HG03064 (cell line): ENCODE measurements at regions not wholly inside any gene's neighbourhood (a gene's known extent, or its start where the extent isn't known, plus 50 kb on each side); places are given as distances from the start of the nearest gene placed in this dataset.
"Not testable (repeated sequence)": the region's sequence is repeated elsewhere in the genome, so short reads cannot be mapped to it uniquely, and the experiment has no call there.

Source experiments
- ATAC-seq: cut with Tn5 transposase; IDR thresholded peaks from one replicate; pipeline ENCODE4 v1.9.1; 2021; ENCODE audit warnings: low read depth; ENCODE audit not compliant: unreplicated experiment

DNA sequence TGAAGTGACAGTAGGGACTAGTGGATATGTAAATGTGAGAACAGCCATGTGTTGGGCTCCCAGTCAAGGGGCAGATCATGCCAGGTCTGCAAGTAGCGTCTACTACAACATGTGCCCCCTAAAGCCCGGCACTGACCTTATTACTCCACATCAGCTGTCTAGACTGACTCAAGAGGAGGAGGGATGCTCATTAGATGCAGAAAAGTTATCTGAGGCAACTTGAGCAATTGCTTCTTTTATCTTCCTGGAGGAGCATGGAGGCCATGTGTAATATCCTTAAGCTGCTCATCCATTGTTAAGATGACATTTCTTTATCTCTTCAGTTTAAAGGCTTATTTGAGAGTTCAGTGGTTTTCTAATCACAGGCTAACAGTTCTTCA, 404.7 kb upstream of the FLRT2 start:
- no peak for ATAC-seq

DNA sequence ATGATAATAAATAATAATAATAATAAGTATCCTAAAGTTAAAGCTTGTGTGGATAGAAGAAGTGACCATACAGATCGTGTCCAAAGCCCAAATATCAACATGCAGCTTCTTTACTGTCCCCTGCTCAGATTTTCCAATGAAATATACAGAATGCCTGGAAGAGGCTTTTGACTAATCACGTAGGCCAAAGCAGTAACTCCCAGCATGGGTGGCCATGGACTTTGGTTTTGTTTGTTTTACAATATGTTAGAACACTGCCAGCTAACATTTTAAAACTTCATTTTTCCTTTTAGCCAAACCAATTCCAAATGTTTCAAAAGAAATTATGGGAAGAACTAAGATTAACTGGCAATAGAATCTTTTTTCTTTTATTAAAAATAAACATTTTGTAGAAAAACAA, 400.0 kb upstream of the FLRT2 start:
- ATAC-seq = no peak

DNA sequence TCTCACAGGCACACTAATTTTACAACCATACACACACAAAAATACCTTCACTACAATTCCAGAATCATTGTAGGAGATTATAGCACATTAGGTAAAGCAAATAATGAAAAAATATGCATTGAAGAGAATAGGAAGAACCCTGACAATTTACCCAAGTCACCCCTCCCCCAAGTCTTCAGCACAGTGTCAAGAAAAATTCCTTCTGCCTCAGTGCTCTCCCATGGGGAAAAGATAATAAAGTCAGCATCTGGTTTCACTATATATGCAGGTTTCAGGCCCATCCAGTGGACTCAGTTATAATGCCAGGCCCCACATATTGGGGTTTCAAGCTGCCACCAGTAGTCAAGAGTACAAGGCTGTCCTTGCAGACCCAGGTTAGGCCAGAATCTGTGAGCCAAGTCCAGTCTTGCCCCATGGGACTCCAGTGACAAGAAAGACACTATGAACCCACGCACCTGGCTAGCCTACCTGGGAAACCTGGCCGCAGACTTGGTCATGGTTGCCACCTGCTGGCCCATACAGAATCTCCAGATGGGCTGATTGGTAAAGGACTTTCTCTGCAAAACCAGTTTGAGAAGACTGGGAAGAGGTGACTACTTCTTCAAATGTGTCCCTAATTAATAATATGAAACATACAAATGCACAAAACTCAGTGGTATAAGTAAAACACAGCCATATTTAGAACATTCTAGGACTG, 398.6 kb upstream of the FLRT2 start:
- no peak for ATAC-seq

DNA sequence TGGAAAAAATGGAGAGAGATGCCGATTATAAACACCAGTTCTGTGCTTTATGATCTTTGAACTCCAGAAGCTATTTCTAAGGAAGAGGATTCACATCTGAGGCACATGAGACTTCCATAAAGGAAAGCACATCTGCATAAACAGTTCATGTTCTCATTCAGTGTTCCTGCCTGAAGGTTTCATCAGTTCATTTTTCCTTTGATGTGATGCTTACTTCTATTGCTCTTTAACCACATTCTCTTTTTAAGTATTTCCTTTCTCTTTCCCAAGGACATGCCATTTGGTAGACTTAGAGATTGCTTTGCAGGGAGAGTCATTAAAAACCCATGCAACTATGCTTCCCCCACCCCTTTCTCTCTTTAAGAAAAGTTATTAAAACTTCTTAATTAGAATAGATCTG, 387.0 kb upstream of the FLRT2 start:
- ATAC-seq = no peak

DNA sequence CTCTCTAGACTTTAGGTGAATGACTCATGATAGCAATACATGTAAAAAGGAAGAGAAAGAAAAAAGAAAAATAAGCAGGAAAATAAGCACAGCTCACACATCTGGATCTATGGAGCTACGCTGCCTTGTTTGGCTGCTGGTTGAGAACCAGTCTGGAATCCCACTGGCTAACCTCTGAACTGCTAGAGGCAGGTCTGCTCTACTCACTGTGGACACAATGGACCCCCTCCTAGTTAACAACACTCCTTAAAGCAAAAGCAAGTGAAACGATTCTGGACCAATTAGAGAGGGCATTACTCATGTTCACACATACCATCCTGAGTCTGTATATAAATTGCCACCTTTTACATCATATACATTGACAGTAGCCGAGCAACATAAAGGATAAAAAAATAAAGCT, 383.2 kb upstream of the FLRT2 start:
- no peak for ATAC-seq

DNA sequence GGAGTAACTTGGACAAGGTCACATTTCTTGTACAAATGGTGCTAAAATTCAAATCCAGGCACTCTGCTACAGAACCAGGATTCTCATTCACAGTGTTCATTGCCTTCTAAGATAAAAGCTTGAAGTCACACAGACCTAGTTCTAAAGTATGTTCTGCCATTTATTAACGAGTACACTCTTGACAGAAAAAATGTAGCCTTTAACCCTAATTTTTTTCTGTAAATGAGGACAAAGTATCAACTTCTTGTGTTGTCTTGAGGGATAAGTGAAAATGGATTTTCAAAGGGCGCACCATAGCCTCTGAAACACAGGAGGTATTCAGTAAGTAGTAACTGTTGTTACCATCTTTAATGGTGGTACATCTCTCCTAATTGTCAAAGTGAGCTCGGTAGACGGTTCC, 379.8 kb upstream of the FLRT2 start:
- no peak for ATAC-seq

DNA sequence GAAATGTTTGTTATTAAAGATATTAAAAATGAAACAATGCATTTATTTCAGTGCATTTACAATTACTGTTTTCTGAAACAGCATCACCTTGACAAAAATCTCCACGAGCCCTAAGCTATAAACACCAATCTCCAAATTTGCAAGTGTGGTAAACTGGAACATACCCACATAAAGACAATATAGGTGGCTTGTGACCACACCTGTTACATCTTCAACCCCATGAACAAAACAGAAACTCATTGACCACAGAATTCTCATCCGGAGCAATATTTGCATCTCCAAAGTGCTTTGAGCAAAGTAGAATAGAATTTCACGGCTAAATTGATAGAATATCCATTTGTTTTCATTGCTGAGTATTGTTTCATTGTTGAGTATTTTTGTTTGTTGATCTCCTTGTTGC, 375.2 kb upstream of the FLRT2 start:
- ATAC-seq = no peak

DNA sequence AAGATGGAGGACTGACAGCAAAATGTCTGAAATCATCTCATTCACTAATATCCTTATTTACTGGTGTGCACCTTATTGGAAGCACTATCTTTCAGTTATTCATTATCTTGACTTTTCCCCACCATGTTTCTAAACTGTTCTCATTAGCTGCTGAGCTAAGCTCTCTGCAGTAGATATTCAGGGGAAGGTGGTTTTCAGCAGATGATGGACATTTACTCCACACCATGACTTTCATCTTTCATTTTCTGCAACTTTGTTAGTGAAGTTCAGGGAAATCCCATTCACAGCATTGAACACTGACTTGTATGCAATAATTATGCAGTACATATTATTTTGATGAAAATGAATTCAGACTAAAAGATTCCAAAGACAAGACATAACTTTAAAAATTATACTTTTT, 373.6 kb upstream of the FLRT2 start:
- no peak for ATAC-seq

DNA sequence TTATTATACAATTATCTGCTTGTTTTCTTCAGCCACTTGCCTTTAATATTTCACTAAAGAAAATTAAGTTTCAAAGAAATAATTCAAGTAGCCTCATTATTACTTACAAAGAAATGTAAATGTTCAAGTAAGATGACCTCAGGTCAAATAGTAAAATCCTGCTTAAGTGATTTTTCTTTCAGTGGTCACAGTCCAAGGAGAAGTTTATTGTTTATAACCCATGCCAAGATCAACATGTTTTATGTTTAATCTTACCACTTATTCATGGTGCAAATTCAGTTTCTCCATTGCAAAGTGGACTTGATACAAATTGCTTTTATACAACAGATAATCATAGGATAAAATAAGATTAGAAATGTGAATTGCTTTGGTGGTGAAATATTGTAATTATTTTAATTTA, 370.2 kb upstream of the FLRT2 start:
- ATAC-seq = no peak

DNA sequence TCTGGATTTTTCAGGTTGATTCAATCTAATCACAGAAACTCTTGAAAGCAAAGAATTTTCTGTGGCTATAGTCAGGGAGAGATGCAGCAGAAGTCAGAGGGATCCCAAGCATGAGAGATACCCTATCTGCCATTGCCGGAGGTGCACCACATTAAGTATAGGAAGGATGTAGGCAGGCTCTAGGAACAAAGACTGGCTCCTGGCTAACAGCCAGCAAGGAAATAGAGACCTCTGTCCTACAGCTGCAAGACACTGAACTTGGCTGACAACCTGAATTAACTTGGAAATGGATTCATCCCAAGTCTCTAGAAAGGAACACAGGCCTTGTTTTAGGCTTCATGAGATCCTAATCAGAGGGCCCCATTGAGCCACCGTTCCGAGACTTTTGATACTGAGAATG, 364.9 kb upstream of the FLRT2 start:
- ATAC-seq = no peak

DNA sequence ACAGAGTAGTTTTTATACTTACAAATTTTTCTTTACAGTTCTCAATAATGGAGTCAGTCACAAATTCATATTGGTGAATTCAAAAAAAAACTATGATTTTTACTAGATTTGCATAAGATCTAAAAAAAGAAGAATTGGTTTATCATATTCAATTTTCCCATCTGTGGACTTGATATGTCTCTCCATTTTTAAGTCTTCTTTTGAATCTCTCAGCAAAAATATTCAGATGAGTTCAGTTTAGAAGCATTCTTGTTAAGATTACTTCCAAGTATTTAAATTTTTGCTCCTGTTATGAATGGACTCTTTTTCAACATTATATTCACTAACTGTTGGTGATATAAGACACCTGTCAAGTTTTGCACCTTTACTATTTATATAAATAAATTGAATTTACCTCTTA, 360.6 kb upstream of the FLRT2 start:
- ATAC-seq = no peak

DNA sequence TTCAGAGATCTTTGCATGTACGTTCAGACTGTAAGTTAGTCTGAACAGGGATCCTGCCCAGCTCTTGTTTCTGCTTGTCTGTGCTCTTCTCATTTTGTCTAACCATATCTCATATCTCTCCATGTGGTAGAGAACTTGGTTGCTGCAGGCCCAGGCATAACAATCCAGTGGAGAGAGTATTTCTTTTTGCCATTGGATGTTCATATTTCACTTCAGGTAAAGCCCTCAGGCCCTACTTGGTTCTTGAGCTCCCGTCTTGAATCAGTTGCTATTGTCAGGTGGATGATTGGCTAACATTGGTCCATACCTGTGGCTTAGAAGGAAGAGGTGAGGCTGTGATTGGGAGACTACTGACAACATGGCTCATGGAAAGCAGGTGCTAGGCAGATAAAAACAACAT, 357.7 kb upstream of the FLRT2 start:
- ATAC-seq = no peak

DNA sequence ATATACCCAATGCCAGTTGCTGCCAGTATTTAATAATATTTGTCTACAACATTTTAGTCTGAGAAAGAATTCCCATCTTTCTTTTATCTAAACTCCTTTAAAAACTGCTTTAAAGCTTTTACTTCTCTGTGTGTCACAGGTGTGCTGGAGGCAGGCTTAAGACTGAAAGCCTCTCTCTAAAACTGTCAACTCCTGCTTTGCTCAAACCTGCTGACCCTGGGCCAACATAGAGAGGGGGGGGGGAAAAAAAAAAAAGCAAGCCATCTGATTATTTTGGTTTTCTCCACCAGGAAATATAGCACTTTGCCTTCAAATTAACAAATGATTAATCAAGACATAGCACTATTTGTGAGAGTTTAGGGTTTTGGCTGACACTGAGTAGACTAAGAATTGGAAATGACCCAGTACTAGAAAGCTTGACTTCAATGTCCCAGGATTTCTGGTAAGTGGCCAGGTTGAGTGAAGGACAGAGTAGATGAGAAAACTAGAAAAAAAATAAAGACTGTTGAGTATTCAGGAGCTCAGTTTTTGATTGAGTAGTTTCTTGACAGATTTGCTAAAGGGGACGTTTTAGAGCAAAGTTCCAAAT, 357.0 kb upstream of the FLRT2 start:
- no peak for ATAC-seq

DNA sequence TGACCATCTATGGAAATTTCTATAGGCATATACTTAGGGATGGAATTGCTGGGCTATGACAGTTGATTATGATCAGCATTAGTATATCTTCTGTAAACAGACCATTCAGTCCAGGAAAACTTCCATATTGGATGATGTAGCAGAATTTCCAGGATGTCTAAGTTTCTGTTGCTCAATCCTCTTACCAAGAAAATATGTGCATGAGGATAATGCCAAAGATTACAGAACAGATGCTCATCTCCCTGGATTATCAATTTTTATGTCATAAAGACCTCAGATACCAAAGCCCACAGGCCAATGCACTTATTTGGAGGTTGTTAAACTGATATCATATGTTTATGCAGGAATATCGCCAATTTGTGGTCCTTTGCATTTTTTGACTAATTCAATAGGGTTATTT, 354.4 kb upstream of the FLRT2 start:
- ATAC-seq = no peak

DNA sequence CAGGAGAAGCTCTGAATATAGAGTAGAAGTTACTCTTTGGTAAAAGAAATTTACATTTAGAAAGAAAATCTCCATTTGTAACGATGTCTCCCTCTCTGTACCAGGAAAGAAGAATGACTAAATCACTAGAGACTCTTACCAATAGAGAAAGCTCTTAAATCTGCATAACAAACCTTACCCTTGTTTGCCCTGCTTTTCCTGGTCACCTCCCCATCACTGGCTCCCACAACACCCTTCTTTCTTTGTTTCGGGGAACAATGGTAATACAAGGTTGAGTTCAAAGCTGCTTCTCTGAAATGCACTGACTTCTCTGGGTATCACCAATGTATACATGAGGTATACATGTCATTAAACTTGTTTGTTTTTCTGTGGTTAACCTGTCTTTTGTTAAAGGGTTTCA, 351.1 kb upstream of the FLRT2 start:
- no peak for ATAC-seq

DNA sequence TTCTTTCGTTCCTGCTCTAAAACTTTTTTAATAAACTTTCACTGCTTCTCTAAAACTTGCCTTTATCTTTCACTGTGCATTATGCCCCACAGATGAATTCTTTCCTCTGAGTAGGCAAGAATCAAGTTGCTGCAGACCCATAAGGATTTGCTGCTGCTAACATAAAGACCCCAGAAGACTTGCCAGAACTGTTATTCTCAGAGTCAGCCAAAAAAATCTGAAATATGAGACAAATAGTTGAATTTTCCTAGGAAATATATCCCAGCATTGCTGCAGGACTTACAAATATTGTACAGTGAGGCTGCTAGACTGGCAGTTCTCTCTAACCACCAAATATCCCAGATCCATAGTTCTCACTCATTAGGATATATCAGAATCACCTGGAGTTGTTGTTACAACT, 349.1 kb upstream of the FLRT2 start:
- no peak for ATAC-seq

DNA sequence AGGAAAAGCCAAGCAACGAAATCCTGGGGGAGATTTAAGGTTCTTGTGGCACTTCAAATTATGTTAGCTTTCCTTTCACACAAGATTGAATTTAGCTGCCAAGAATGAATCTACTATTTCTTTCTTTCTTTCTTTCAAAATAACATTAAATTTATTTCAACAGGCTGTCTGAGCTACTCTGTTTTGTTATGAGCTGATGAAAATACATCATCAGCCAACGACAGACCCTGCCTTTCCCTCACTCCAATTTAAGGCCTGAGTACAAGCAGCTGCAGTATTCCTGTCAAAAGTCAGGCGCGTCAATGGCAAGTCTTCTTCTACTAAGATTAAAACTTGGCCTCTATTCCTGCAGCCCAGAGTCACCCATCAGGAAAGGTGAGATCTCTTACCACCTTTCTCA, 347.7 kb upstream of the FLRT2 start:
- ATAC-seq = no peak

DNA sequence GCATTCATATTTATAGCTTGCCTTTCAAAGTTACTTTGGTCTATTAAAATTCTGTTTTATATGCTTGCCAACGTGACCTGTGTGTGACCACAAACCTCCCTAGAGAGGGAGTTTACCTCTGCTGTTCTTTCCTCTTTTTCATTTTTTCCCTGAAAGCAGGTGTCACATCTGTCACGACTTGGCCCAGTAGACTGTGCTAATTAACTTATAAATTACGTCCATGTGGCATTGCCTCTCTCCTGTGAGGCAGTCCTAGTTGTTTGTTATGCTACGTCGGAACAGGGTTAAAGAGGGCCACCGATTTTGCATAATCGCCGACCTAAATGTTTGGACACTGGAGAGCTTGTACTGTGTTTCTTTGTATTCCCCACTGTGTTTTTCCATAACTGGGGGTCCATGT, 343.9 kb upstream of the FLRT2 start:
- ATAC-seq = no peak

DNA sequence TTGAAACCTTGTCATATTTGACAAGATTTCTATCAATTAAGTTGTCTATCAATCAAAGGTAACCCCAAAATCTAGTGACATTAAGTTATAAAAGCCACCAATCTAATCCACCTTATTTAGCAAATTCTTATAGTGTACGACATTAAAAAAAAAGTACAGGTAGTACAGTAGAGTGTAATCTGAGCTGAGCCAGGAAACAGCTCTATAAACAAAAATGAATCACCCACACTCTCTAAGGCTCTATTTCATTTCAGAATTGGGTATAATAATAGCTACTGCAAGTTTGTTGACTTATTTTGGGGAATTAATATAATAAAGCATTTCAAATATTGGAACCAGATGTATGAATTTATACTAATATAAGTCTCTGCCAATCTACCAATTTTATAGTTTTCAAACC, 342.4 kb upstream of the FLRT2 start:
- ATAC-seq = no peak

DNA sequence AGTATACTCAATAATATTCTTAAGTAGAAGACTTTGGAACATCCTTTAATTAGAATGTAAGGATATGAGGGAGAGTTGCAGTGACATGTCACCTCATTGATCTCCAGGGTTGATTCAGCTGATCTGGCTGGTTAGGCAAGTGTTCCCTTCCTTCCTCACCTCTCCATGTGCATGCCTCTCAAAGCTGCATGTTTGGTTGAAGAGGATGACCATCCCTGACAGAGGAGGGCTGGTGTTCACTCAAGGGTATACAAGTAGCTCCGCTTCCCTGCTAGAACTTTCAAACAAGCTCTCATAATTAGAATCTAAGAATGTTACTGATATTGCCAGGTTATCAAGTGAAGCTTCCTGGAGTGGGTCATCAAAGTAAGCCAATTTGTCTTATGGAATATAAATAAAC, 341.1 kb upstream of the FLRT2 start:
- no peak for ATAC-seq

DNA sequence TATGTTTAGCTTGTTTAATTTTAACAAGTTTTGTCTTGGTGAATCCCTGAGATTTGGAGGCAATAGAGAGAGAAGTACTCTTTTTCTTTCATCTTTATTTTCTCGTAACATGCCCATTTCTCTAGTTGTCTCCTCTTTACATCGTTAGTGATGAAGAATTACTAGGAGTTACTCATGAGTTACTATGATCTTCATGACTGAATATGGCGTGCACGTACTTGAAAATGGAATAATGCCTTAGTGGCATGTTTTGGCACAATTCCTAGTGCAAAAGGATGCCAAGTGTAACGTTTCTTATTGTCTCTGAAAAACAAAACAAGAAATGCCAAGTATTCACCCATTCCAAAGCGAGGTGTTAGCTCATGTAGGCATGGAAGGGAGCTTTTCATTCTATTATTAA, 340.7 kb upstream of the FLRT2 start:
- not testable (repeated sequence) for ATAC-seq

DNA sequence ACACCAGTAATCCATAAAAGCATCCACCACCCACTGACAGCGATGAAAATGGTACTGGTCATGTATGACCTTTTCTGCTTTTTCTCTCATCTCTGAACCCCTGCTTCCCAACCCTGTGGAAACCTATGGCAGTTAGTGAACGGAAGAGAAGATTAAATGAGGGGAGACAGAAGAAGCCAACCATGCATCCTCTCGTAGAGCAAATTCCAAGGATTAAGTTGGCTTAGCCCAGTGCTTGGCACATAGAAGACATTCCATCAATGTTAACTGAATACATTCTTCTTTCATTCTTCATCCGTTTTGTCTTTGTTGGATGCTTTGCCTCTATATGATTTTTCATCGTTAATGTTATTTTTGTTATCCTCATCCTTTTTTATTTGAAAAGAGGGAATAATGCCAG, 339.7 kb upstream of the FLRT2 start:
- ATAC-seq = no peak

DNA sequence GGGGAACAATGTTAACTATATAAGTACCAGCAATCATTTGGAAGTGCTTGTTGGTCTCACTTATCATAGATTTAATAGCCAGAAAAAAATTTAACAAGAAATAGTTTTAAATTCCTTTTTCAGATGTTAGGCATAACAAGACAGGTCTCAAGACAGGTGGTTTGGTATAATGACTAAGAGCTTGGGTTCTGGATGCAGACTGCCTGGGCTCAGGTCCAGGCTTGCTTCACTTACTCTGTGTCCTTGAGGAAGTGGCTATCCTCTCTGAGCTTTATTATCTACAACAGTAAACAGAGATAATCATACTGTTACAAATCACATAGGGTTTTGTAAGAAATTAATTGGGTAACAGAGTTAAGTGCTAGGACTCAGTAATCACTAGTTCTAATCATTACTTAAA, 338.0 kb upstream of the FLRT2 start:
- ATAC-seq = no peak
